HepG2 (cell line): ENCODE measurements at regions not wholly inside any gene's neighbourhood (a gene's known extent, or its start where the extent isn't known, plus 50 kb on each side); places are given as distances from the start of the nearest gene placed in this dataset.

Experiments used
- ATAC-seq: fragments of 200-7000 bp; cut with Tn5 transposase; 3 replicates; pipeline ENCODE4 v1.9.1; 2020; ENCODE audit warnings: mild to moderate bottlenecking, moderate library complexity
- BruUV-seq: library from RNA; stranded (reverse); fragments of 400-500 nt; replicated peaks from 2 replicates; lab custom pipeline; 2021; lab: Mats Ljungman, UMichigan
- CTCF ChIA-PET: fragments of 300-600 bp; formaldehyde crosslinking; extraction: SDS; loops from one replicate; lab custom pipeline; 2021; ENCODE audit warnings: low total read pairs, inconsistent platforms, low intra/inter-chr PET ratio; lab: Yijun Ruan, JAX
- POLR2A ChIA-PET: fragments of 350-600 bp; sonication (Branson Sonifier 250); formaldehyde crosslinking; loops from one replicate; lab custom pipeline; 2020; ENCODE audit warnings: antibody characterized with exemption, inconsistent platforms; lab: Yijun Ruan, JAX
- DNase-seq: peaks from one replicate; pipeline ENCODE4 v3.0.0-alpha.2; 2015; ENCODE audit warnings: low spot score
- FAIRE-seq: peaks from 3 replicates; lab custom pipeline; 2011; peaks lifted over from hg19 to GRCh38; lab: Jason Lieb, UNC
- H2AFZ ChIP-seq: one replicate; pipeline ENCODE4 v1.6.1; 2011; ENCODE audit warnings: low read length, inconsistent platforms
- H3K27ac ChIP-seq: fragments of 300-600 bp; 3 replicates; pipeline ENCODE4 v1.8.0; 2011; ENCODE audit warnings: mixed run types, mild to moderate bottlenecking, mixed read lengths, low read length, inconsistent platforms; ENCODE audit not compliant: insufficient read depth; ENCODE audit errors: extremely low read length
- H3K27me3 ChIP-seq, 2 experiments: fragments of 200-600 bp in 1 of 2; 2 replicates in 1 of 2; 3 replicates in 1 of 2; pipeline versions ENCODE4 v1.6.0 to v1.8.0; 2011; ENCODE audit warnings: low read length in 2 of 2, mild to moderate bottlenecking in 2 of 2, moderate library complexity in 2 of 2, inconsistent platforms in 1 of 2; ENCODE audit not compliant: insufficient read depth in 2 of 2, control insufficient read depth in 1 of 2
- H3K36me3 ChIP-seq, 2 experiments: fragments of 200-600 bp in 1 of 2; replicated peaks in 1 of 2; 2 replicates in 1 of 2; 3 replicates in 1 of 2; pipeline versions ENCODE4 v1.5.1 to v1.8.0; 2011; ENCODE audit warnings: low read length in 2 of 2, inconsistent platforms in 1 of 2; ENCODE audit not compliant: insufficient read depth in 2 of 2, control insufficient read depth in 1 of 2
- H3K4me1 ChIP-seq: 2 replicates; pipeline ENCODE4 v1.5.1; 2012; ENCODE audit warnings: low read length, inconsistent platforms; ENCODE audit not compliant: insufficient read depth
- H3K4me2 ChIP-seq: 2 replicates; pipeline ENCODE4 v1.6.0; 2011; ENCODE audit warnings: low read depth, low read length, inconsistent platforms
- H3K4me3 ChIP-seq, 3 experiments: fragments of 200-600 bp in 1 of 3; sonication (generic), shearing (Covaris generic) in 1 of 3; replicated peaks in 1 of 3; 2 replicates each; pipeline ENCODE4 v1.5.1; 2011 to 2016; ENCODE audit warnings: low read length in 3 of 3, inconsistent platforms in 2 of 3, low read depth in 2 of 3, mild to moderate bottlenecking in 2 of 3, control low read depth in 1 of 3, mixed read lengths in 1 of 3; ENCODE audit not compliant: insufficient read depth in 1 of 3
- H3K79me2 ChIP-seq: one replicate; pipeline ENCODE4 v1.6.1; 2011; ENCODE audit warnings: low read length, inconsistent platforms; ENCODE audit not compliant: insufficient read depth
- H3K9ac ChIP-seq: 2 replicates; pipeline ENCODE4 v1.6.0; 2011; ENCODE audit warnings: mild to moderate bottlenecking, low read depth, low read length, inconsistent platforms; ENCODE audit not compliant: insufficient read depth
- H3K9me3 ChIP-seq: 2 replicates; pipeline ENCODE4 v1.5.1; 2012; ENCODE audit warnings: mild to moderate bottlenecking, low read length
- H4K20me1 ChIP-seq: 2 replicates; pipeline ENCODE4 v1.6.0; 2011; ENCODE audit warnings: inconsistent platforms, mild to moderate bottlenecking, low read length, moderate library complexity; ENCODE audit not compliant: insufficient read depth
- CEBPG ChIP-seq: IDR thresholded peaks from 2 replicates; pipeline ENCODE4 v1.6.1; 2016
- ELF3 ChIP-seq: IDR thresholded peaks from 2 replicates; pipeline ENCODE4 v1.6.1; 2016; ENCODE audit warnings: missing genetic modification reagents, missing compliant biosample characterization
- FOXA3 ChIP-seq: IDR thresholded peaks from 2 replicates; pipeline ENCODE4 v1.6.1; 2016; ENCODE audit warnings: missing genetic modification reagents, missing compliant biosample characterization
- FOXP1 ChIP-seq, 2 experiments: fragments of 450-650 bp in 1 of 2; IDR thresholded peaks; 2 replicates each; pipeline ENCODE4 v1.6.1; 2017 to 2018; ENCODE audit warnings: antibody characterized with exemption in 1 of 2
- GABPA ChIP-seq, 2 experiments: IDR thresholded peaks; 2 replicates each; pipeline ENCODE4 v1.6.1; 2011 to 2016; ENCODE audit warnings: low read depth in 2 of 2, low read length in 1 of 2, missing biosample characterization in 1 of 2, missing genetic modification characterization in 1 of 2
- GATAD2A ChIP-seq: IDR thresholded peaks from 2 replicates; pipeline ENCODE4 v1.6.1; 2016
- JUNB ChIP-seq: sonication (generic); formaldehyde crosslinking; IDR thresholded peaks from 2 replicates; pipeline ENCODE4 v1.8.0; 2022; ENCODE audit warnings: missing genetic modification reagents, mild to moderate bottlenecking, borderline replicate concordance
- MAF1 ChIP-seq: sonication (generic); formaldehyde crosslinking; IDR thresholded peaks from 2 replicates; pipeline ENCODE4 v1.5.0; 2020; ENCODE audit warnings: missing genetic modification reagents, borderline replicate concordance
- MIXL1 ChIP-seq: IDR thresholded peaks from 2 replicates; pipeline ENCODE4 v1.6.1; 2016
- MXI1 ChIP-seq: IDR thresholded peaks from 3 replicates; pipeline ENCODE4 v1.6.1; 2012; ENCODE audit warnings: low read depth, low read length, inconsistent platforms, borderline replicate concordance
- RCOR2 ChIP-seq: IDR thresholded peaks from 2 replicates; pipeline ENCODE4 v1.6.1; 2016; ENCODE audit warnings: missing biosample characterization, missing genetic modification reagents
- XRCC5 ChIP-seq: fragments of 200-400 bp; formaldehyde crosslinking; optimal IDR thresholded peaks from 2 replicates; pipeline ENCODE3; 2017; ENCODE audit warnings: mild to moderate bottlenecking, low read length
- ZBTB43 ChIP-seq: sonication (generic); formaldehyde crosslinking; conservative IDR thresholded peaks from 2 replicates; pipeline ENCODE4 v1.4.0; 2020; ENCODE audit warnings: missing genetic modification reagents
- ZBTB7B ChIP-seq: sonication (generic); formaldehyde crosslinking; IDR thresholded peaks from 2 replicates; pipeline ENCODE4 v1.4.0; 2020; ENCODE audit warnings: missing genetic modification reagents
- ZFX ChIP-seq: sonication (generic); formaldehyde crosslinking; IDR thresholded peaks from 2 replicates; pipeline ENCODE4 v1.4.0; 2020; ENCODE audit warnings: mild to moderate bottlenecking, low read depth, missing genetic modification reagents, moderate library complexity
- ZNF18 ChIP-seq: sonication (generic); formaldehyde crosslinking; IDR thresholded peaks from 2 replicates; pipeline ENCODE4 v1.8.0; 2022; ENCODE audit warnings: mild to moderate bottlenecking, missing genetic modification reagents; ENCODE audit not compliant: insufficient replicate concordance
- ZNF530 ChIP-seq: sonication (generic); formaldehyde crosslinking; IDR thresholded peaks from 2 replicates; pipeline ENCODE4 v1.5.0; 2020; ENCODE audit warnings: low read depth, mild to moderate bottlenecking, missing genetic modification reagents
- ZNF713 ChIP-seq: sonication (generic); formaldehyde crosslinking; IDR thresholded peaks from 2 replicates; pipeline ENCODE4 v1.4.0; 2020; ENCODE audit warnings: mild to moderate bottlenecking, missing genetic modification reagents
- WGBS: methylation state at CpG from one replicate; pipeline ENCODE4 v1.1.6; 2017; ENCODE audit warnings: low lambda C conversion rate; 5-methylcytosine and 5-hydroxymethylcytosine counted together
- in situ Hi-C: cut with HindIII; loops from 2 replicates; pipeline ENCODE4 v1.10.0; 2017; ENCODE audit warnings: low pct_unique_long_range_greater_than_20kb; ENCODE audit not compliant: extremely low pct_ligation_motif_present
- intact Hi-C: fragments of 100-400 bp; cut with micrococcal nuclease; formaldehyde crosslinking; loops from one replicate; pipeline ENCODE4 v1.10.0; 2022; ENCODE audit not compliant: unreplicated experiment
- TF ChIP-seq, protein P1 (sequence below): sonication (generic); formaldehyde crosslinking; IDR thresholded peaks from 2 replicates; pipeline ENCODE4 v1.4.0; 2020; ENCODE audit warnings: missing genetic modification reagents, mild to moderate bottlenecking, borderline replicate concordance

DNA sequence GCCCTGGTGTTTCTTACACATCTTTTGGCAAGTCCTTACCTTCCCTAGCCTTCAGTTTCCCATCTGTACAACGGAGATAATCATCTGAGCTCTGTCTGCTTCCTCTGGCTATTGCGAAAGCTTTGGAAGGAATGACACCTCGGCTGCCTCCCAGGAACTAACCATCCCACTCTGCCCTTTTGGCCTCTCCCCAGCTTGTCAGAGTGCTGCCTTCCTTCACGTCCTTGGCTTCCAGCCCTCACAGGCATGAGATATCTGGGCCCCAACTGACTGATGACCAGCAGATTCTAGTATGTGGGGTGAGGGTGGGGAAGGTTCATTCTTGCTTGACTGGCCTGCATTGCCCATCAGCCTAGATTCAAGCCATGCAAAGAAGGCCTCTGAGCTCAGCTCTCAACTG, 253.1 kb upstream of the FGGY start (continued):
- peak; percentile 35 for TF ChIP-seq ZNF18 (CRISPR knock-in tag)
- peak; percentile 78; the same call in 1 of the 2 replicates for TF ChIP-seq ZNF713
- TF ChIP-seq, protein P1, sequence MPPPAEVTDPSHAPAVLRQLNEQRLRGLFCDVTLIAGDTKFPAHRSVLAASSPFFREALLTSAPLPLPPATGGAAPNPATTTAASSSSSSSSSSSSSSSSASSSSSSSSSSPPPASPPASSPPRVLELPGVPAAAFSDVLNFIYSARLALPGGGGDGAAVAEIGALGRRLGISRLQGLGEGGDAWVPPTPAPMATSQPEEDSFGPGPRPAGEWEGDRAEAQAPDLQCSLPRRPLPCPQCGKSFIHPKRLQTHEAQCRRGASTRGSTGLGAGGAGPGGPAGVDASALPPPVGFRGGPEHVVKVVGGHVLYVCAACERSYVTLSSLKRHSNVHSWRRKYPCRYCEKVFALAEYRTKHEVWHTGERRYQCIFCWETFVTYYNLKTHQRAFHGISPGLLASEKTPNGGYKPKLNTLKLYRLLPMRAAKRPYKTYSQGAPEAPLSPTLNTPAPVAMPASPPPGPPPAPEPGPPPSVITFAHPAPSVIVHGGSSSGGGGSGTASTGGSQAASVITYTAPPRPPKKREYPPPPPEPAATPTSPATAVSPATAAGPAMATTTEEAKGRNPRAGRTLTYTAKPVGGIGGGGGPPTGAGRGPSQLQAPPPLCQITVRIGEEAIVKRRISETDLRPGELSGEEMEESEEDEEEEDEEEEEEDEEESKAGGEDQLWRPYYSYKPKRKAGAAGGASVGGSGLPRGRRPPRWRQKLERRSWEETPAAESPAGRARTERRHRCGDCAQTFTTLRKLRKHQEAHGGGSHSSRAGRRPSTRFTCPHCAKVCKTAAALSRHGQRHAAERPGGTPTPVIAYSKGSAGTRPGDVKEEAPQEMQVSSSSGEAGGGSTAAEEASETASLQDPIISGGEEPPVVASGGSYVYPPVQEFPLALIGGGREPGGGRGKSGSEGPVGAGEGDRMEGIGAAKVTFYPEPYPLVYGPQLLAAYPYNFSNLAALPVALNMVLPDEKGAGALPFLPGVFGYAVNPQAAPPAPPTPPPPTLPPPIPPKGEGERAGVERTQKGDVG (CRISPR knock-in tag), result 0 out of 2 replicates have a peak, but pooled peaks have one; percentile 33
- TF ChIP-seq CEBPG (CRISPR knock-in tag), result peak; percentile 97
- peak; percentile 67 for TF ChIP-seq ZFX
- TF ChIP-seq JUNB (CRISPR knock-in tag), result no peak

DNA sequence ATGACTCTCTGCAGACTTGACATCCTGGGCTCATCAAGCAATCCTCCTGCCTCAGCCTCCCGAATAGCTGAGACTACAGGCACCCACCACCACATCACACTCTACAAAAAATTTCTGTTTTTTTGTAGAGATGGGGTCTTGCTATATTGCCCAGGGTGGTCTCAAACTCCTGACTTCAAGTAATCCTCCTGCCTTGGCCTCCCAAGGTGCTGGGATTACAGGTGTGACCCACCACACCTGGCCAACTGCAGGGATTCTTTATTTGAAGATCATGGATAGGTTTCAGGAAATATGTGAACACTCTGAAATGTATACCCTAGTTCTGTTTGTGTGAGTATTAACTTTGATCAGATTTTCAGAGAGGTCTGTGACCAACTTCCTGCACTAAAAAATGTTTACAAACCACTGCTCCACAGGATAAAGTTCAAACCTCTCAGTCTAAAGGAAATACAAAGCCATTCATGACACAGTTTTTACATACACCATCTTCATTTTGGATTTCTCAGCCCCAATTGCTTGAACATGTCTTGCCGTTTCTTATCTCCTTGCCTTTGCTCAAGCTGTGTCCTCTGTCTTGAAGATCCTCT, 252.3 kb upstream of the FGGY start:
- WGBS, result 22% methylated on average over 2 of the region's 2 CpGs
- ChIA-PET CTCF (no interaction called here), POLR2A (no interaction called here)
- Histone ChIP-seq H3K27ac (no peak overlapping the region), H3K9ac (peak overlapping the region; percentile 38; the same call in 1 of the 2 replicates), H4K20me1 (no peaks in the 10 kb centered on the region), H2AFZ (no peak overlapping the region), H3K27me3 (peaks cover 0 to 20% of the 10 kb centered on the region in 2 experiments; a peak in 3 of 5 replicates), H3K36me3 (no peaks in the 10 kb centered on the region), H3K4me2 (peak overlapping the region; percentile 54), H3K9me3 (no peaks in the 10 kb centered on the region), H3K4me3 (peak overlapping the region in 2 of 3 experiments; percentile 0 to 12; a peak in 1 of 6 replicates), H3K79me2 (no peaks in the 10 kb centered on the region), H3K4me1 (peaks cover 48% of the 10 kb centered on the region)
- BruUV-seq, result no TSS peak
- FAIRE-seq, result no peak
- peak; percentile 29 for DNase-seq
- peak; percentile 34; the same call in 2 of the 3 replicates for ATAC-seq
- intact Hi-C loops (no loop called here), in situ Hi-C loops (no loop called here)
- TF ChIP-seq GATAD2A (peak; percentile 30; the same call in 1 of the 2 replicates), FOXA3 (CRISPR knock-in tag) (peak; percentile 44; the same call in 1 of the 2 replicates), GABPA (IDR thresholded peaks at IDR 0.05; ENCODE audit: low read depth, low read length) (no peak), GABPA (CRISPR knock-in tag; IDR thresholded peaks at IDR 0.05; ENCODE audit: low read depth) (0 out of 2 replicates have a peak, but pooled peaks have one; percentile 20), ZBTB43 (no peak), XRCC5 (no peak), RCOR2 (CRISPR knock-in tag) (0 out of 2 replicates have a peak, but pooled peaks have one; percentile 32), ZNF530 (CRISPR knock-in tag) (no peak), MXI1 (no peak), MIXL1 (peak; percentile 61; the same call in 1 of the 2 replicates), ELF3 (CRISPR knock-in tag) (peak; percentile 92), ZBTB7B (CRISPR knock-in tag) (peak; percentile 59; the same call in 1 of the 2 replicates), MAF1 (CRISPR knock-in tag) (no peak), FOXP1 (IDR thresholded peaks at IDR 0.05) (no peak), FOXP1 (CRISPR knock-in tag; IDR thresholded peaks at IDR 0.05) (peak; percentile 38; the same call in 1 of the 2 replicates)
